Superior temporal gyrus (tissue), 1 donor: ENCODE measurements at regions not wholly inside any gene's neighbourhood (a gene's known extent, or its start where the extent isn't known, plus 50 kb on each side); places are given as distances from the start of the nearest gene placed in this dataset.
A peak's percentile ranks its signal among the peaks of the same experiment; 100 is the strongest.
"Not testable (repeated sequence)": the region's sequence is repeated elsewhere in the genome, so short reads cannot be mapped to it uniquely, and the experiment has no call there.

Source experiments
- DNase-seq: peaks from one replicate; pipeline ENCODE4 v3.0.0-alpha.2; 2016; ENCODE audit errors: extremely low spot score

GRCh38 chr13:107821492-107821891 lies 393.8 kb downstream of the LIG4 start:
- no peak for DNase-seq

GRCh38 chr13:107819071-107819470 lies 396.3 kb downstream of the LIG4 start:
- DNase-seq = no peak

- DNase-seq = no peak
Measured at GRCh38 chr13:107817647-107818287, 397.6 kb downstream of the LIG4 start.

- DNase-seq = no peak
Measured at GRCh38 chr13:107812014-107812412, 403.3 kb downstream of the LIG4 start.

- DNase-seq = no peak
Measured at GRCh38 chr13:107811233-107812013, 403.9 kb downstream of the LIG4 start.

- no peak for DNase-seq
Measured at GRCh38 chr13:107809125-107809524, 406.2 kb downstream of the LIG4 start.

- no peak for DNase-seq
Measured at GRCh38 chr13:107808389-107808788, 406.9 kb downstream of the LIG4 start.

- DNase-seq = no peak
Measured at GRCh38 chr13:107807306-107808073, 407.8 kb downstream of the LIG4 start.

- DNase-seq = no peak
Measured at GRCh38 chr13:107806726-107807125, 408.6 kb downstream of the LIG4 start.

- no peak for DNase-seq
Measured at GRCh38 chr13:107803822-107804495, 411.4 kb downstream of the LIG4 start.

GRCh38 chr13:107801621-107802020 lies 413.7 kb downstream of the LIG4 start:
- no peak for DNase-seq

GRCh38 chr13:107799001-107799400 lies 416.3 kb downstream of the LIG4 start:
- no peak for DNase-seq

- DNase-seq = no peak
Measured at GRCh38 chr13:107790397-107790796, 424.9 kb downstream of the LIG4 start.

- DNase-seq = no peak
Measured at GRCh38 chr13:107788464-107789165, 426.7 kb downstream of the LIG4 start.

- DNase-seq = not testable (repeated sequence)
Measured at GRCh38 chr13:107782646-107783045, 432.7 kb downstream of the LIG4 start.

- no peak for DNase-seq
Measured at GRCh38 chr13:107778094-107778493, 437.2 kb downstream of the LIG4 start.

- DNase-seq = no peak
Measured at GRCh38 chr13:107770541-107770940, 444.8 kb downstream of the LIG4 start.

GRCh38 chr13:107767119-107767518 lies 448.2 kb downstream of the LIG4 start:
- DNase-seq = peak; percentile 11

- DNase-seq = peak; percentile 18
Measured at GRCh38 chr13:107765724-107766401, 449.5 kb downstream of the LIG4 start.

GRCh38 chr13:107764046-107764445 lies 451.3 kb downstream of the LIG4 start:
- DNase-seq = no peak

- no peak for DNase-seq
Measured at GRCh38 chr13:107753748-107754147, 461.6 kb downstream of the LIG4 start.
